ENCODE measurements at regions not wholly inside any gene's neighbourhood (a gene's known extent, or its start where the extent isn't known, plus 50 kb on each side); places are given as distances from the start of the nearest gene placed in this dataset.

DNA sequence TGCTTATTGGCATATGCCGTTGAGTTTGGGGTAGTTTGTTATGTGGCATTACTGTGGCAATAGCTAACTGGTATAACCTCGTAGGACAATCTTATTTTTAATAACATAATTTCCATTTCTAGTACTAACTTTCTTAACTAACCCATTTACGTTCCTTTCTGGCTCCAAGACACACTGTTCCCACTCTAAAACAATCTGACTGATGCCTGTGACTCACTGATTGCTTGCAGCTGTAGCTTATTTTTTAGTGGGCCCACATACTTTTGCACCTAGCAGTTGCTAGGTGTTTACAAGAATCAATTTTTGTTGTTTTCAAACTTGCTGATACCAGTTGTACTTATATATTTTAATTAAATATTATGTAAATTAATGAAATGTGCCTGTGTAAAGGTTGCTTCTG, 52.2 kb downstream of the FAT3 start:
- Mint-ChIP-seq H3K27me3 (no peaks in the 10 kb centered on the region), H3K36me3 (ENCODE audit: insufficient read depth) (no peaks in the 10 kb centered on the region)

DNA sequence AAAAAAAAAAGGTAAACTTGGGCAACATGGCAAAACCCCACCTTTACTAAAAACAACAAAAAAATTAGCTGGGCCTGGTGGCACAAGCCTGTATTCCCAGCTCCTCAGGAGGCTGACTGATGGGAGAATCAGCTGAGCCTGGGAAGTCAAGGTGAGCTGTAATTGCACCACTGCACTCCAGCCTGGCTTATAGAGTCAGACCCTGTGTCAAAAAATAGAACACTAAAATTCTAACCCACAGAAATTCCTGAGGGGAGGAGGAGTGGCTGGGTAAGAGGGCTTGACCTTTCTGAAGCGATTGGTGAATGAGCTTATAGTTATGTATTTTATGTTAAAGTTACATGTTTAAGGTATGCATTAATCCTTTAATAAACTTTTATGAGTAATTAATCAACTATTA, 53.3 kb downstream of the FAT3 start:
- peaks cover 6% of the 10 kb centered on the region for H3K9me3 Mint-ChIP-seq
- H3K4me1 Mint-ChIP-seq = no peaks in the 10 kb centered on the region
- no peak overlapping the region for H3K27ac Mint-ChIP-seq (ENCODE audit: low read depth)
- H3K36me3 Mint-ChIP-seq (ENCODE audit: insufficient read depth) = no peaks in the 10 kb centered on the region
- DNase-seq (ENCODE audit: low spot score in 2 of 2) (no peak), ATAC-seq (replicated peaks; ENCODE audit: extremely low read depth, poor library complexity, severe bottlenecking) (no peak)
- H3K27me3 Mint-ChIP-seq = no peaks in the 10 kb centered on the region
- H3K4me3 Mint-ChIP-seq = no peak overlapping the region

More for the DNA sequence above, 52.2 kb downstream of the FAT3 start:
- H3K9me3 Mint-ChIP-seq = peaks cover 6% of the 10 kb centered on the region
- no peaks in the 10 kb centered on the region for H3K4me1 Mint-ChIP-seq
- ATAC-seq (replicated peaks; ENCODE audit: extremely low read depth, poor library complexity, severe bottlenecking) (no peak), DNase-seq (ENCODE audit: low spot score in 2 of 2) (no peak)
- H3K27ac Mint-ChIP-seq (ENCODE audit: low read depth) = no peak overlapping the region
- H3K4me3 Mint-ChIP-seq = no peak overlapping the region

DNA sequence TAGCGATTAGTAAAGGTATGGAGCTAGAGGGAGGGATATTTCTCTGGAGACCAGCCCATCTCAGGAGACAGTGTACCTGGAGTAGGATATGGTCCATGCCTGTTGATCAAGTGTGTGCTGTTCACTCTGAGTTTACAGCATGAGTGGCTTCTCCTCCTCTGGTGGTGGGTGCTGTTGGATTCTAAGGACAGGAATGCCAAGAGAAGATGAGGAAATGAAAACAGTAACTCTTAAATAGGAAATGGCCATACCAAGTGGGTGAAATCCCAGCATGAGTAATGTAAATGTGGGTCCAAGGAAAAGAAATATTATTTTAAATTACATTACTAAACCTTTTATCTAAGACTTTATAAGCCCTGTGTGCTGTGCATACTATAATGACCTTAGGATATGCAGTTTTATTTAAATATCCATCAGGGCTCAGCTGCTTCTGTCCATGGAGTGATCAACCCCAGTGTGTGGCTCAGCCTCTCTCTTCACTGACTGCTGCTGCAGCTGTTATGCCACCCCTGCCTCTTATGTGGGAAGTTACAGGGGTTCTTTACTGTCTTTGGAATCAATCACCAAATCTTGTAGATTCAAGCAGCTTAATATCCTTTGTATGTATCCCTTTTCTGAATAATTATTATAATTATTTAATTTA, 54.3 kb downstream of the FAT3 start:
- H3K36me3 Mint-ChIP-seq (ENCODE audit: insufficient read depth) = no peaks in the 10 kb centered on the region
- ATAC-seq (replicated peaks; ENCODE audit: extremely low read depth, poor library complexity, severe bottlenecking) = no peak
- no peaks in the 10 kb centered on the region for H3K4me1 Mint-ChIP-seq
- H3K27ac Mint-ChIP-seq (ENCODE audit: low read depth) = no peak overlapping the region
- no peak overlapping the region for H3K4me3 Mint-ChIP-seq
- peaks cover 6% of the 10 kb centered on the region for H3K9me3 Mint-ChIP-seq
- DNase-seq (ENCODE audit: low spot score in 2 of 2) = no peak
- H3K27me3 Mint-ChIP-seq = no peaks in the 10 kb centered on the region

DNA sequence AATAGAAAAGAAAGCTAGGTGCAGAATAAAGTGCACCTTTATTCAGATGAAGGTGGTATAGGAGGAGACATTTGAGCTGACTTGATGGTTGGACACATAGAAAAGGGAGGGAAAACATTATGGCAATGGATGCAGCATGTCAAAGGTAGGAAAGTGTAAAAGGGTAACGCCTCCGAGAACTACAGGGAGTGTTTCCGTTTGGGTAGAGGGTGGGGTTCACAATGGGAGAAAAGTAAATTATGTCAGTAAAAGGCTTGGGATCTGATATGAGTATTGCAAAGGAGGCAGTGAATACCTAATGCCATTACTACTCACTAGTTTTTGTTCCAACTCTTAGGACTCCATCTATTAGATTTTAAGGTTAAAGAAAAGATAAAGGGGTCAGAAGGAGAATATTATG, 59.5 kb downstream of the FAT3 start:
- H3K9me3 Mint-ChIP-seq = peaks cover 7% of the 10 kb centered on the region
- no peaks in the 10 kb centered on the region for H3K4me1 Mint-ChIP-seq
- no peak overlapping the region for H3K27ac Mint-ChIP-seq (ENCODE audit: low read depth)
- H3K36me3 Mint-ChIP-seq (ENCODE audit: insufficient read depth) = no peaks in the 10 kb centered on the region
- H3K27me3 Mint-ChIP-seq = no peaks in the 10 kb centered on the region
- no peak overlapping the region for H3K4me3 Mint-ChIP-seq
- DNase-seq (ENCODE audit: low spot score in 2 of 2) (no peak), ATAC-seq (replicated peaks; ENCODE audit: extremely low read depth, poor library complexity, severe bottlenecking) (no peak)

DNA sequence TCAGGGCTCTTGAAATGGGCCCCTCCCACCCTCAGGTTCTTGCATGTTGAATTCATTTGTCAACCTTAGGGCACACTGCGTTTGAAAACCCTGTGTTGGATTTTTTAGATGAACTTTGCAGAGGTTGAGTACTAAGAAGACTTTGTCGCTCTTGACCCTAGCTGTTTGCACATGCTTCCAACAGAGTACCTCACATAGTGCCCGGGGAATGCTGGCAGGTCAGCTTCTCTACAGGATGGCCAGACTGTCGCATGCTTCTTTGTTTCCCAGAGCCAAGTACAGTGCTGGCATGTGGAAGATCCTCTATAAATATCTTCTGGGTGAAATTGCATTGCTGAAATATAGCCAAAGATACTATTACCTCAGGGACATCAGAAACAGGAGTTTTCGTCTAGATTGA, 59.9 kb downstream of the FAT3 start:
- DNase-seq (ENCODE audit: low spot score in 2 of 2) (no peak), ATAC-seq (replicated peaks; ENCODE audit: extremely low read depth, poor library complexity, severe bottlenecking) (no peak)
- Mint-ChIP-seq H3K4me3 (no peak overlapping the region), H3K27me3 (no peaks in the 10 kb centered on the region), H3K36me3 (ENCODE audit: insufficient read depth) (no peaks in the 10 kb centered on the region), H3K4me1 (no peaks in the 10 kb centered on the region), H3K9me3 (peaks cover 7% of the 10 kb centered on the region), H3K27ac (ENCODE audit: low read depth) (no peak overlapping the region)

DNA sequence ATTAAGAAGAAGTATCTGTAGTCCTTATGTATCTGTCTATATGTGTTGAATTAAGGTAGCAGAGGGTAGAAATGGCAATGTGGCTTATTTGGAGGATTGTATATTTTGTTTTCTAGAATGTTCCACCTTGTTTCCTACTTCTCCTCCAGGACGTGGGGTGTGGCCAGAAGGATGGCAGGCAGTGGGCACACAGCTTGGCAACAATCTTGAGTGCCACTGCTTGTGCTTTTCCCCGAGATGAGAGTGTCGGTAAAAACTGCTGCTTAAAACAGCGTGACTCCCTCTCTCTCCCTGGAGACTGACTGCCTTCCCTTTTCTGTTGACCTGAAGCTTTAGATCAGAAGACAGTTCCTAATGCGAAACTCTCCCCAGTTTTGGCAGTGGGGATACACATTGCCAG, 61.2 kb downstream of the FAT3 start:
- DNase-seq (ENCODE audit: low spot score in 2 of 2) = no peak
- no peaks in the 10 kb centered on the region for H3K4me1 Mint-ChIP-seq
- ATAC-seq (replicated peaks; ENCODE audit: extremely low read depth, poor library complexity, severe bottlenecking) = no peak
- H3K27me3 Mint-ChIP-seq = no peaks in the 10 kb centered on the region
- H3K4me3 Mint-ChIP-seq = no peak overlapping the region
- no peaks in the 10 kb centered on the region for H3K36me3 Mint-ChIP-seq (ENCODE audit: insufficient read depth)
- H3K9me3 Mint-ChIP-seq = peaks cover 13% of the 10 kb centered on the region
- no peak overlapping the region for H3K27ac Mint-ChIP-seq (ENCODE audit: low read depth)

DNA sequence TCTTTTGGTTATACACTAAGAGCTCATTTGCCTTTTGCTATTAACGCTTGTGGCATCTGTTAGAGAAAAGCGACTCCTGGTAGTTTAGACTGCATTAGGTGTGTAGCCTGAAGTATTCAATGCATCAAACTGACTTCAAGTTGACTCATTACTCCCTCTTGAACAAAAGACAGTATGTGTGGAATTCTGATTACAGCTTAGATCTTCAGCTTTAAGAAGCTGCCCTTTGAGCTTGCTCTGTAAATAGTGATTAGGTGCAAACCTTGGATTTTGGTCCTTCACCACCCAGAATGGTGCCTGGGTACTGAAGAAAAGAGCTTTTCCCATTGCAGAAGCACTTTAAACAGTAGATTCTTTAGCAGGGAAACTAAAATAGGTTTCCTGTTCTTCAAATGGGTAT, 62.1 kb downstream of the FAT3 start:
- H3K4me1 Mint-ChIP-seq = no peaks in the 10 kb centered on the region
- no peaks in the 10 kb centered on the region for H3K36me3 Mint-ChIP-seq (ENCODE audit: insufficient read depth)
- H3K27me3 Mint-ChIP-seq = no peaks in the 10 kb centered on the region
- DNase-seq (ENCODE audit: low spot score in 2 of 2) = no peak
- ATAC-seq (replicated peaks; ENCODE audit: extremely low read depth, poor library complexity, severe bottlenecking) = no peak
- no peak overlapping the region for H3K27ac Mint-ChIP-seq (ENCODE audit: low read depth)
- peaks cover 13% of the 10 kb centered on the region for H3K9me3 Mint-ChIP-seq
- no peak overlapping the region for H3K4me3 Mint-ChIP-seq

DNA sequence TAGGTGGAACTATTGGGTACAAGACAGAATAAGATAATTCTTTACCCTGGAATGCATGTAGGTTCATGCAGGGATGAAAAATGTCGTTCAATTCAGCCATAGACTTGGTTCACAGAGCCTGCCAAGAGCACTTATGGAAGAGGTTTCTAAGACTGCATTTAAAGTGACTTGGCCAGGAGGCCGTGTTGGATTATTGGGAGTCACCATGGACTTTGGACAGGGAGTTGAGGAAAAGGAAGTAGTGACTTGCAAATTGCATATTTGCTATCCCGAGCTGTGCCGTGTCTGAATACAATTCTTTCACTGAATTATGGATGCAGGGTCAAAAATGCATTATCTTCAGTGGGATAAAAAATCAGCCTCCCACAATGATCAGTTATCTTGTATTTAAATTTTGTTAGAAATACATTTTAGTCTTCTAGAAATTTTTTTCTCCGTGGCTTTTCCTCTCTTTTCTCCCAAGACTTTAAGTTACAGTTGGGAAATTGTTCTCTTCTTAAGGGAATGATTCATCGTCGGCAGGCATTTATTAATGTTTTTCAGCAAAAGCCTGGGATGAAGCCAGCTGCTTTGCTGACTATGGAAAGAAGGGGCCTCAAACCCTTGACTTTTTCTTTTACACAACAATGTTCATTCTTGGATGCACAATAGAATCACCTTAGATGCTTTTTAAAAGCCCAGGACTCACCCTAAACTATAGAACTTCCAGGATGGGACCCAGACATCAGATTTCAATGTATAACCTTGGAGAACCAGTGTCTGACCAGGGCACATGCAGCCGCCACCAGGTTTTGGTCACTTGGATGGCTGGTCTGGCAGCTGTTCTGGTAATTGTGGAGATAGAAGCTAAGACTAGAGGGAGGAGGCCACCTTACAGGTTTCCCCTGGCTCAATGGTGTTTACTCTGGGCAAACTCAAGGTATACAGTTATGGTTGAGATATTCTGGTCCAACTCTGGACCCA, 70.8 kb downstream of the FAT3 start:
- H3K36me3 Mint-ChIP-seq (ENCODE audit: insufficient read depth) = no peaks in the 10 kb centered on the region

DNA sequence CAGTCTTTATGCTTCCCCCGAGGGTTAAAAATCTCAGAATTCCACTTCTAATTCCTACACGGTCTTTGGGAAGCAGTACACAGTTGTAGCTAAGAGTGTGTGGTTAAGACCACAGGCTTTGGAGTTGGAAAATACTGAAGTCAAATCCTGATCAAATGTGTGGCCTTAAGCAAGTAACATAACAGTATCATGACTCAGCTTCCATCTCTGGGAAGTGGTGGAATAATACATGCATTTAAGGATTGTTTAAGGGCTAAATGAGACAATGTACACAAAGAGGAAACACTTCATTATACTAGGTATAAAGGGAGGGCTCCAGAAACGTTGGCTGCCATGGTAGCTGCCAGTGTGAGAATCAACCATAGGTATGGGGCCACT, 71.5 kb downstream of the FAT3 start:
- H3K4me3 Mint-ChIP-seq = no peak overlapping the region
- no peak overlapping the region for H3K27ac Mint-ChIP-seq (ENCODE audit: low read depth)
- ATAC-seq (replicated peaks; ENCODE audit: extremely low read depth, poor library complexity, severe bottlenecking) (no peak), DNase-seq (ENCODE audit: low spot score in 2 of 2) (no peak)
- H3K4me1 Mint-ChIP-seq = no peaks in the 10 kb centered on the region
- H3K36me3 Mint-ChIP-seq (ENCODE audit: insufficient read depth) = peaks cover 3% of the 10 kb centered on the region
- H3K27me3 Mint-ChIP-seq = no peaks in the 10 kb centered on the region
- peaks cover 6% of the 10 kb centered on the region for H3K9me3 Mint-ChIP-seq

More for the DNA sequence above, 70.8 kb downstream of the FAT3 start:
- no peaks in the 10 kb centered on the region for H3K27me3 Mint-ChIP-seq
- H3K4me1 Mint-ChIP-seq = no peaks in the 10 kb centered on the region
- no peak for DNase-seq (ENCODE audit: low spot score in 2 of 2)
- peaks cover 6% of the 10 kb centered on the region for H3K9me3 Mint-ChIP-seq
- H3K4me3 Mint-ChIP-seq = no peak overlapping the region
- ATAC-seq (replicated peaks; ENCODE audit: extremely low read depth, poor library complexity, severe bottlenecking) = no peak
- H3K27ac Mint-ChIP-seq (ENCODE audit: low read depth) = no peak overlapping the region

DNA sequence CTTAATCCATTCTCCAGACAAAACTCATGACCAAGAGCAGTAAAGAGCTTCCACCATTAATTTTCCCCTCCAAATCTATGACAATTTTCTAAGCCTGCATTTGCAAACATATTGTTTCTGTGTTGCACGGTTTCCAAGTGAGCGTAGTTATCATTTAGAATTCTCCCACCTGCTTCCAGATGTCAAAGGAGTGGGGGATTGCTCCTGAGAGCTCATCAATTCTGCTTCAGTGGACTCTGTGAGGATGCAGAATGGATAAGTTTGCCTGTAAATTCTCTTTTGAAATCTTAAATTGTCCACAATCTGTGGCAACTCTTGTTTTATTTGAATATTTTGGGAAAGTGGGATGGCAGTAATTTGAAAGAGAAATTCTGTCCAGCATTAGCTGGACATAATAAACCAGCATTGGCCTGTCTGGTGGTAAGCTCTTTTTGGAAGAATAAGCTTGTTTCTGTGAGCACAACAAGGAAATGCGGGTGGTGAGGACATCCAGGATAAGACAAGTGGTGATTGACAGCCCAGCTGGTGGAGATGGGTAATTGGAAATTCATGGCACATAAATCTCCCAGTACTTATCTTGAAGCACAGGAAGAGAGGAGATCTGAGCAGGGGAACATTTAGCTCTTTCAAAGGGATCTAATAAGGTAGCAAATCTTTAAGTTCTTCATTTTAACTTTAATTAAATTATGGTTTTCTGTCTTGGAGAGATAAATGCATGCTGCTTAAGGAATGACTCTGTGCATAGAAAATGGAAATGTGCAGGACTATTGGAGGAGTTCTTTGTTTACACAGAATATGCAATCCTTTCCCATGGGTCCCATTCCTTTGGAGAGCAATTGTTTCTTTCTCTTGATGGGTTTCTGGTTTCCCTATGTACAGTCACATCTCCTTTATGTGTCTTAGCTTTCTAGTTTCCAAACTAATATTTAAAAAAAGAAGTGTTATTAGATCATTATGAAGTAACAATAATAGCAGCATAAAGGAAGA, 73.2 kb downstream of the FAT3 start:
- Mint-ChIP-seq H3K4me3 (no peak overlapping the region), H3K4me1 (no peaks in the 10 kb centered on the region), H3K36me3 (ENCODE audit: insufficient read depth) (peaks cover 3% of the 10 kb centered on the region)

DNA sequence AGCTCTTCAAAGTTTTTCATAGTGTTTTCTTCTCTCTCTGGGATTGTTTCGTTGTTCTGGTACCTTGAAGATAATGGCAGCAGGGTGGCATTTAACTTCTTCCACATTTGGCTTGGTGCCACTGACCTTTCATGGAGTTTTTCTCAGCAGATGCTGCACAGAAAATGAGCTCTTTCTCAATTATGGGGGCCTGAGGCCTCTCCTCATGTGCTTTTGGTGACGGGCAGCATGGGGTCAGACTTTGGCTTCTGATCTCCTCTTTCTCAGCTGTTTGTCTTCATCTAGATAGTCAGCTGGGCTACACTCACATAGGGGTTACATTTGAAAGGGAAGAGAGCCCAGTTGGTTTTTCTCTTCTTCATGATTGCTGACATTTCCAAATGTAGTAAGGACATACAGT, 76.3 kb downstream of the FAT3 start:
- Mint-ChIP-seq H3K4me1 (no peaks in the 10 kb centered on the region), H3K27ac (ENCODE audit: low read depth) (no peak overlapping the region), H3K4me3 (no peak overlapping the region), H3K27me3 (no peaks in the 10 kb centered on the region), H3K36me3 (ENCODE audit: insufficient read depth) (peaks cover 3% of the 10 kb centered on the region), H3K9me3 (peaks cover 10% of the 10 kb centered on the region)
- no peak for DNase-seq (ENCODE audit: low spot score in 2 of 2)
- ATAC-seq (replicated peaks; ENCODE audit: extremely low read depth, poor library complexity, severe bottlenecking) = no peak

More for the DNA sequence above, 73.2 kb downstream of the FAT3 start:
- no peaks in the 10 kb centered on the region for H3K27me3 Mint-ChIP-seq
- peaks cover 2% of the 10 kb centered on the region for H3K9me3 Mint-ChIP-seq
- no peak for ATAC-seq (replicated peaks; ENCODE audit: extremely low read depth, poor library complexity, severe bottlenecking)
- H3K27ac Mint-ChIP-seq (ENCODE audit: low read depth) = no peak overlapping the region
- DNase-seq (ENCODE audit: low spot score in 2 of 2) = no peak

DNA sequence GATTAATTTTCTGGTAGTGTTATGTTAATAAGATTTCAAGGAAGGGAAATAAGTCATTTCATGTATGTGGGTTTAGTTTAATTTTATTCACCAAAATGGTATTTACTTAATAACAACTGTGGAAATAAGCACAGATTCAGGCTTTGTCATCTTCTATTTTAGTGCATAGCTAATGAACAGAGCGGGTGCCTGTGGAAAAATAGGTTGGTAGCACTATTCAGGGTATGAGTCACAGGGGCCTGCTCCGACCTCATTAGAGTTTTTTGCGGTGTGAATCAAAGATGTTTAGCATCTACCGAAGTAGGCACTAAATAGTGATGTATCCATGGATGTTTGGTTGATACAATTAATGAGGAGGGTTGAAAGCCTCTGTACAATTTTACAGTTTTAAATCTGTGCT, 78.2 kb downstream of the FAT3 start:
- no peaks in the 10 kb centered on the region for H3K4me1 Mint-ChIP-seq
- H3K27me3 Mint-ChIP-seq = no peaks in the 10 kb centered on the region
- H3K4me3 Mint-ChIP-seq = no peak overlapping the region
- H3K27ac Mint-ChIP-seq (ENCODE audit: low read depth) = no peak overlapping the region
- ATAC-seq (replicated peaks; ENCODE audit: extremely low read depth, poor library complexity, severe bottlenecking) = no peak
- no peak for DNase-seq (ENCODE audit: low spot score in 2 of 2)
- H3K36me3 Mint-ChIP-seq (ENCODE audit: insufficient read depth) = peaks cover 3% of the 10 kb centered on the region
- H3K9me3 Mint-ChIP-seq = peaks cover 10% of the 10 kb centered on the region

Data from central memory CD8-positive, alpha-beta T cell (primary cell).